Gastrocnemius medialis (tissue), 4 donors: ENCODE measurements at regions not wholly inside any gene's neighbourhood (a gene's known extent, or its start where the extent isn't known, plus 50 kb on each side); places are given as distances from the start of the nearest gene placed in this dataset.

Experiments used
- ATAC-seq, 2 donors: fragments of 150-250 bp; one replicate each; pipeline ENCODE4 v1.9.1; 2016
- DNase-seq, 2 donors: peaks; one replicate each; pipeline ENCODE4 v3.0.0-alpha.2; 2019
- H3K27ac ChIP-seq, 4 donors: fragments of 200-600 bp; sonication (generic); 1 replicate in 1 of 4; 2 replicates in 3 of 4; pipeline ENCODE4 v1.5.1; 2016 to 2018; ENCODE audit warnings: mild to moderate bottlenecking in 2 of 4, moderate library complexity in 1 of 4
- H3K27me3 ChIP-seq, 3 donors: fragments of 200-600 bp; sonication (generic) in 2 of 3; 1 replicate in 1 of 3; 2 replicates in 2 of 3; pipeline versions ENCODE4 v1.5.1 to v1.6.0; 2016 to 2019; ENCODE audit warnings: mild to moderate bottlenecking in 1 of 3, moderate library complexity in 1 of 3
- H3K36me3 ChIP-seq, 2 donors: fragments of 200-600 bp; sonication (generic) in 1 of 2; one replicate each; pipeline ENCODE4 v1.5.1; 2017 to 2018
- H3K4me1 ChIP-seq, 2 donors: fragments of 200-600 bp; sonication (generic) in 1 of 2; one replicate each; pipeline ENCODE4 v1.5.1; 2016 to 2017; ENCODE audit warnings: mild to moderate bottlenecking in 2 of 2
- H3K4me3 ChIP-seq, 4 donors: fragments of 200-600 bp; sonication (generic) in 3 of 4; 1 replicate in 1 of 4; 2 replicates in 3 of 4; pipeline ENCODE4 v1.5.1; 2016 to 2019; ENCODE audit warnings: mild to moderate bottlenecking in 2 of 4
- H3K9me3 ChIP-seq, 3 donors: fragments of 200-600 bp; sonication (generic) in 2 of 3; 1 replicate in 1 of 3; 2 replicates in 2 of 3; pipeline ENCODE4 v1.5.1; 2016 to 2019
- POLR2A ChIP-seq, 2 donors: fragments of 450-650 bp; IDR thresholded peaks; one replicate each; pipeline ENCODE4 v1.6.1; 2017; ENCODE audit warnings: antibody characterized with exemption in 2 of 2, mild to moderate bottlenecking in 2 of 2, moderate library complexity in 2 of 2
- in situ Hi-C, 4 donors: fragments of 200-750 bp; cut with MboI; loops; one replicate each; pipeline versions ENCODE4 v1.15.0 to v1.8.0; 2017; ENCODE audit warnings: low sequenced_read_pairs in 4 of 4
- intact Hi-C: fragments of 100-400 bp; cut with DNase I; formaldehyde crosslinking; loops from one replicate; pipeline ENCODE4 v1.15.1; 2023; ENCODE audit warnings: low total_unique reads
- TF ChIP-seq, protein P1 (sequence below), 5 experiments: fragments of 450-650 bp in 3 of 5; fragments of 200-600 bp in 2 of 5; sonication (generic) in 2 of 5; IDR thresholded peaks in 4 of 5; conservative IDR thresholded peaks in 1 of 5; 1 replicate in 4 of 5; 2 replicates in 1 of 5; pipeline ENCODE4 v1.5.1; 2016 to 2019; ENCODE audit warnings: antibody characterized with exemption in 5 of 5, mild to moderate bottlenecking in 3 of 5, moderate library complexity in 3 of 5

DNA sequence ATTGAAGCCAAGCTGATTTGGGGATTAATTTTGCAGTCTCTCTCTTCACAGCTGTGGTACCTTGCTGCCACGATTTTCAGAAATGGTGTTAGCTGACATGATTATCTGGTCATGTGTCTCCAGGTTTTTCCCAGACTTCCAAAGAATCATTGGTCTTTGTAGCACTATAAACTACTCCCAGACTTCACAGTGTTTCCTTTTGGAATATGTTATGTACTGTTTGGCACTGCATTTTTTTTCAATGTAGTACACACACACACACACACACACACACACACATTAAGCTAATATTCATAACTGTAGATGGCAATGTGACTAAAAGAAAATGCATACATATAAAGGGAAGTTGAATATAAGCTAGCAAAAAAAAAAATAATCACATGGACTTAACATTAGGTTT lies 856.6 kb upstream of the SPRY2 start:
- no peak overlapping the region for H3K4me3 ChIP-seq
- H3K9me3 ChIP-seq, result no peaks in the 10 kb centered on the region
- TF ChIP-seq, protein P1, sequence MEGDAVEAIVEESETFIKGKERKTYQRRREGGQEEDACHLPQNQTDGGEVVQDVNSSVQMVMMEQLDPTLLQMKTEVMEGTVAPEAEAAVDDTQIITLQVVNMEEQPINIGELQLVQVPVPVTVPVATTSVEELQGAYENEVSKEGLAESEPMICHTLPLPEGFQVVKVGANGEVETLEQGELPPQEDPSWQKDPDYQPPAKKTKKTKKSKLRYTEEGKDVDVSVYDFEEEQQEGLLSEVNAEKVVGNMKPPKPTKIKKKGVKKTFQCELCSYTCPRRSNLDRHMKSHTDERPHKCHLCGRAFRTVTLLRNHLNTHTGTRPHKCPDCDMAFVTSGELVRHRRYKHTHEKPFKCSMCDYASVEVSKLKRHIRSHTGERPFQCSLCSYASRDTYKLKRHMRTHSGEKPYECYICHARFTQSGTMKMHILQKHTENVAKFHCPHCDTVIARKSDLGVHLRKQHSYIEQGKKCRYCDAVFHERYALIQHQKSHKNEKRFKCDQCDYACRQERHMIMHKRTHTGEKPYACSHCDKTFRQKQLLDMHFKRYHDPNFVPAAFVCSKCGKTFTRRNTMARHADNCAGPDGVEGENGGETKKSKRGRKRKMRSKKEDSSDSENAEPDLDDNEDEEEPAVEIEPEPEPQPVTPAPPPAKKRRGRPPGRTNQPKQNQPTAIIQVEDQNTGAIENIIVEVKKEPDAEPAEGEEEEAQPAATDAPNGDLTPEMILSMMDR (IDR thresholded peaks at IDR 0.05 in 4 of 5, conservative IDR thresholded peaks at IDR 0.05 in 1 of 5), result no peak
- no peak for TF ChIP-seq POLR2A (IDR thresholded peaks at IDR 0.05)
- H3K27ac ChIP-seq, result no peak overlapping the region
- H3K4me1 ChIP-seq, result no peaks in the 10 kb centered on the region
- intact Hi-C loops, result no loop called here
- DNase-seq, result no peak
- in situ Hi-C loops, result no loop called here
- H3K27me3 ChIP-seq, result no peaks in the 10 kb centered on the region
- no peaks in the 10 kb centered on the region for H3K36me3 ChIP-seq
- ATAC-seq, result no peak

- Histone ChIP-seq H3K4me1 (no peaks in the 10 kb centered on the region), H3K27me3 (no peaks in the 10 kb centered on the region), H3K27ac (no peak overlapping the region), H3K36me3 (no peaks in the 10 kb centered on the region), H3K9me3 (no peaks in the 10 kb centered on the region), H3K4me3 (no peak overlapping the region)
- ATAC-seq (no peak), DNase-seq (no peak)
- in situ Hi-C loops, result no loop called here
- intact Hi-C loops, result no loop called here
- TF ChIP-seq, protein P1 (IDR thresholded peaks at IDR 0.05 in 4 of 5, conservative IDR thresholded peaks at IDR 0.05 in 1 of 5), result no peak
- no peak for TF ChIP-seq POLR2A (IDR thresholded peaks at IDR 0.05)
Observed at GRCh38 chr13:81194362-81194761, 853.4 kb upstream of the SPRY2 start.

GRCh38 chr13:81184556-81185265 lies 843.8 kb upstream of the SPRY2 start:
- DNase-seq (no peak), ATAC-seq (no peak)
- TF ChIP-seq, protein P1 (IDR thresholded peaks at IDR 0.05 in 4 of 5, conservative IDR thresholded peaks at IDR 0.05 in 1 of 5), result no peak
- TF ChIP-seq POLR2A (IDR thresholded peaks at IDR 0.05), result no peak
- Histone ChIP-seq H3K4me3 (no peak overlapping the region), H3K27ac (no peak overlapping the region), H3K4me1 (no peaks in the 10 kb centered on the region), H3K36me3 (no peaks in the 10 kb centered on the region), H3K27me3 (no peaks in the 10 kb centered on the region), H3K9me3 (no peaks in the 10 kb centered on the region)
- intact Hi-C loops, result no loop called here
- in situ Hi-C loops, result no loop called here

- in situ Hi-C loops (no loop called here), intact Hi-C loops (no loop called here)
- Histone ChIP-seq H3K4me1 (no peaks in the 10 kb centered on the region), H3K27ac (no peak overlapping the region), H3K9me3 (no peaks in the 10 kb centered on the region), H3K36me3 (no peaks in the 10 kb centered on the region), H3K27me3 (no peaks in the 10 kb centered on the region), H3K4me3 (no peak overlapping the region)
- TF ChIP-seq POLR2A (IDR thresholded peaks at IDR 0.05), result no peak
- TF ChIP-seq, protein P1 (IDR thresholded peaks at IDR 0.05 in 4 of 5, conservative IDR thresholded peaks at IDR 0.05 in 1 of 5), result no peak
- ATAC-seq (no peak), DNase-seq (no peak)
Observed at GRCh38 chr13:81172603-81173002, 831.7 kb upstream of the SPRY2 start.
